Stimulated activated CD4-positive, alpha-beta T cell treated with anti-CD3 and anti-CD28 coated beads, TNF-alpha, amount 100 ng/mL, for 1 hour (primary cell): ENCODE measurements at regions not wholly inside any gene's neighbourhood (a gene's known extent, or its start where the extent isn't known, plus 50 kb on each side); places are given as distances from the start of the nearest gene placed in this dataset.
"Not testable (repeated sequence)": the region's sequence is repeated elsewhere in the genome, so short reads cannot be mapped to it uniquely, and the experiment has no call there.

Experiments
- DNase-seq, 3 donors: peaks; one replicate each; pipeline ENCODE4 v3.0.0-alpha.2; 2020; ENCODE audit warnings: low read depth in 3 of 3, low spot score in 1 of 3

- DNase-seq = no peak
Observed at GRCh38 chr6:134437376-134437775, 119.5 kb upstream of the SGK1 start.

- no peak for DNase-seq
Observed at GRCh38 chr6:134436950-134437349, 119.0 kb upstream of the SGK1 start.

DNA sequence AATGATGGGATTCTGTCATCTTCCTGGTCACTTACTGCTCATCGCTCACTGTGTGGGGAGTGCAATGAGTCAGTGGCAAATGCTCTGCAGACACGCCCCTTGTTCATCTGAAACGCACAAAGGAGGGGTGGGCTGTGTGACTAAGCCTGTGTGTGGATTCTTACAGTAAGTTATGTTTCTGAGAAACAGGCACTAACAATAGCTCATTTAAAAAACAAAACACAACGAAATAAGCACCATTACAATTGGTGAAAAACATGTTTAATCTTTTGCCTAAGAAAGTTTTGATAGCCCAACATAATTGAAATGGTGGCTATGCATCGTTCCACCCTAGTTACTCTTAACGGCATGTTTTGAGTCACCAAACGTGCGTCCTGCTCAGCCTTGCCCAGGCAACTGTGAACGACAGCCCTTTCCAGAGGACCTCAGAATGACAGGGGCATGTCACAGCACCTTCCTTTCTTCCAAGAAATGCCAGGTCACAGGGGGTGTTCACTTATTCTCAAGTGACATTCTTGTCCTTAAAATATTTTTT is 118.4 kb upstream of the SGK1 start:
- DNase-seq = peak in 2 of 3 donors; percentile 27 to 42

DNA sequence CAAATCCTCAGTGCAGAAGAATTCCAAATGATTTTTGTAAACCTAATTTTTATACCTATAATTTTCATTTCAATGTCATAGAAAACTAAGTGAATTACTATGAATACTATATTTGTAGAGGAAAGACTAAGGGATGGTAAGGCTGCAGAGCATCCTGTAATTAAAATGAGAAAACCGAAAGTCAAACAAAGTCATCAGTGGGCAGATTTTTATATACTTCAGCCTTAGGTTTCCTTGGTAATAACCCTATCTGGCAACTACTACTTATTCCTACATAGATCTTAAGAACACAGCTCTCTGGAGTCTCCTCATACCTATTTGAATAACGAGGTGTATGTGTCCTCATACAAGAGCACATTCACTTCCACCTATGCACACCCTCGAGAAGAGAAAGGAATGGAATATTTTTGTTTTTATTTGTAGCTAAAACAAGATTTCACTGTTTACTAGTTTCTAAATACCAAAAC is 117.9 kb upstream of the SGK1 start:
- no peak for DNase-seq

DNA sequence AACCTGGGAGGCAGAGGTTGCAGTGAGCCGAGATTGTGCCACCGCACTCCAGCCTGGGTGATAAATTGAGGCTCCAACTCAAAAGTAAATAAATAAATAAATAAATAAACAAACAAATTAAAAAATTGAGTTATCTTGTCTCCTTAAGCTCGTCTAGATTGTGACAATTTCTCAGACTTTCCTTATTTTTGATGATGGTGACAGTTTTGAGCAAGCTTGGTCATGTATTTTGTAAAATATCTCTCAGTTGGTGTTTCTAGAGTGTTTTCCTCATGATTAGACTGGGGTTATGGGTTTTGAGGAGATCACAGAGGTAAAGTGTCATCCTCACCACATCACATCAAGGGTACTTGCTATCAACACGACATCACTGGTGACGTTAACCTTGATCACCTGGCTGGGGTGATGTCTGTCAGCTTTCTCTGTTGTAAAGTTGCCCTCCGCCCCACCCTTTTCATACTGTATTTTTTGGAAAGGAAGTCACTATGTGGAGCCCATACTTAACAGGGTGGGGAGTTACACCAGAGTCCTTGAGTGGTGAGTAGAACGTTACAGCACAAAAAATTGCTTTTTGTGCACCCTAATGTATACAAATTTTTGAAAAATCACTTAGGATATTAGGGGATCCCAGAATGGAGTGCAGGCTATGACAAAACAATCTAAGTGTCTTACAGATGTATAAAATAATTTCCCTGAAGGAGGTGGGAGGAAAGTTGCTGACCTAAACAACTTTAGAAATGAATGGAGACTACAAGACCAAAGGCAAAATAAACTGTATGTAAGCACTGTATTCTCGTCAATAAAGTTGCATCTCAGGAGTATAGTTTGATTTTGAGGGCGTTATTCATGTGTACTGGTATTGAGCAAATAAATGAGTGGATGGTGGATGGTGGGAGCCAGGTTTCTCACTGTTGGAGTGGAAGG is 116.4 kb upstream of the SGK1 start:
- no peak for DNase-seq

DNA sequence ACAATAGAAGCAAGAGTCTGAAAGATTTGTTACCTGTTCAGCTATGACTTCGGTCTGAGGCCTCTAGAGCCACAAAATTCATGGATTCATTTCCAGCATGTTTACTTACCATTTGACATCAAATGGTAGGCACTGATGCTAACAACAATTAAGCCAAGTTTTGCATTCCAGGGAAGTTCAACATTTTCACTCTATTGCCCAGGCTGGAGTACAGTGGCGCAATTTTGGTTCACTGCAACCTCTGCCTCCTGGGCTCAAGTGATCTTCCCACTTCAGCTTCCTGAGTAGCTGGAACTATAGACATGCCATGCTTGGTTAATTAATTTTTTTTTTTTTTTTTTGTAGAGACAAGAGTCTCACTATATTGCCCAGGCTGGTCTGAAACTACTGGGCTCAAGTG is 114.1 kb upstream of the SGK1 start:
- no peak for DNase-seq

- no peak for DNase-seq
Observed at GRCh38 chr6:134431421-134431859, 113.5 kb upstream of the SGK1 start.

DNA sequence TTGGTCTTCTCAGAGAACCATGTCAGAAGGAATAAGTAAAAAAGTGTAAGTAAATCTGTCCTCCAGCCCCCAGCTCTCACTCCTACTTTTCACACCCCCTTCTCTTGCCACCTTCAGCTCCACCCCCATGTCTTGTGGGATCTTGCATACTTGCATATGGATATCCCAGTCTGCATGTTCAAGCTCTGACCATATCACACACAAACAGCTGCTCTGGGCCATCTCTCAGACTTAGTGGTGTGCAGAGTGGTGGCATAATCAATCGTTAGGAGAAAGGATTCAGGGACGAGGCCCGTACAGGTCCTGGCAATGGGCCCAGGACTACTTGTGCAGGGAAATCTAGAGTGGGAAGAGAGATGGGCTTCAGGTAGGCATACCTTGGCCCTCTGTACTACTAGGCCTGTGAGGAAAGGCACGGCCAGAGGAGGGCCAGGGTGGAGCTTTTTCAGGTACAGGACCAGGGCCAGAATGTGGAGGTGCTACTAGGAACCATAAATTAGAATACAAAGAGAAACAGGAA is 112.0 kb upstream of the SGK1 start:
- no peak for DNase-seq

DNA sequence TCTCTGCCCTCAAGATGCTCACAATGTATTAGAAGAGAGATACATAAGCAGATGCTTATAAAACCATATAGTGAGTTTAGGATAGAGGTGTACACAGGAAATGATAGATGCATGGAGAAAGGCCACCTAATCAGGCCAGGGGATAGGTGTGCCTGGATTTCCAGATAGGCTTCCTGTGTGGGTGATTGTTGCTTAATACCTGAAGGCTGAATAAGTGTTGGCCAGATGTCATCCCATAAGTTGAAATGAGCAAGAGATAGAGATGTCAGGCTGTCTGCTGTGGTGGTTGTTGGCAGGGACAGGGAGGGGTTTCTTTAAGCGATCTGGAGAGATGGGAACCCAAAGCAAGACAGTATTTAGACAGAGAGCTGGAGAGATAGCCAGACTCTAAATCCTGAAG is 109.8 kb upstream of the SGK1 start:
- DNase-seq = no peak

- DNase-seq = no peak
Observed at GRCh38 chr6:134426623-134427022, 108.7 kb upstream of the SGK1 start.

DNA sequence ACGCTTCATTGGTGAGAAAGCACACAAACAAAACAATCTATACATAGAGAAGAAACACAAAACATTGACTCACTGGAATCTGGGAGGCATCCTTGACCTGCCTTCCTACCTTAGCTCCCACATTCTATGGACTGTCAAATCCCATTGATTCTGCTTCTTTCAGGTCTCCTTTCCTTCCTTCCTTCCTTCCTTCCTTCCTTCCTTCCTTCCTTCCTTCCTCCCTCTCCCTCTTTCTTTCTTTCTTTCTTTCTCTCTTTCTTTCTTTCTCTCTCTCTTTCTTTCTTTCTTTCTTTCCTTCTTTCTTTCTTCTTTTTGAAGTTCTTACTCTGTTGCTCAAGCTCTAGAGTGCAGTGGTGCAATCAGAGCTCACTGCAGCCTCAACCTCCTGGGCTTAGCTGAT is 108.0 kb upstream of the SGK1 start:
- DNase-seq = not testable (repeated sequence)

DNA sequence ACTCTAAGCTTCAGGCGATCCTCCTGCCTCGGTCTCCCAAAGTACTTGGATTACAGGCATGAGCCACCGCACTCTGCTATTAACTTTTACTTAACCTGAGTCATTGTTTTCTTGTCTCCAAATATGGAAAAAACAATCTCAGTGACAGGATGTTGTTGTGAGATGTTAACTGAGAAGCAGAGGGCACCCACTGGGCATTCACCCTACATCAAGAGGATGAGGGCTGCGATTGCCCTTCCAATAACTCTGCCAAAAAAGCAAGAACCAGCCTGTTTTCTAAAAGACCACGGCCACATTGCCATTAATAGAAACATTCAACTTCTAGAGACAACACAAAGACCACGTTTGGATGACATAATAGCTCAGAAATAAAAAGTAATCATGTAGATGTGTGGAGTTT is 107.6 kb upstream of the SGK1 start:
- no peak for DNase-seq

DNA sequence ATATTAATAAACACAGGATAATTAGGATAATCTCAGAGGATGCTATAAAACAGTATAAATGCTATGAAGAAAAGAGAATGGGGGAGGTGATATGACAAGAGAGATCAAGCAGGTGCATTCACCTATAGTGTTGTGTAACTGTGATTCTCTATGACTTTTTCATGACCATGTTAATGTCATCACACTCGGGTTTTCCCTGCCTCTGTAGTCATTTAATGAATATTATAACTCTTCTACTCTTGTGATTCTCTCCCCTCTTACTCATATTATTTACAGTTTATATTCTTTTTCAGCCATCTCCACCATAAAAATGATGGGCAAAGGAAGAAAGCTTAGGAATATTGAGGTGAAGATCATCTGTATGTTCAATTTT is 106.9 kb upstream of the SGK1 start:
- no peak for DNase-seq

DNA sequence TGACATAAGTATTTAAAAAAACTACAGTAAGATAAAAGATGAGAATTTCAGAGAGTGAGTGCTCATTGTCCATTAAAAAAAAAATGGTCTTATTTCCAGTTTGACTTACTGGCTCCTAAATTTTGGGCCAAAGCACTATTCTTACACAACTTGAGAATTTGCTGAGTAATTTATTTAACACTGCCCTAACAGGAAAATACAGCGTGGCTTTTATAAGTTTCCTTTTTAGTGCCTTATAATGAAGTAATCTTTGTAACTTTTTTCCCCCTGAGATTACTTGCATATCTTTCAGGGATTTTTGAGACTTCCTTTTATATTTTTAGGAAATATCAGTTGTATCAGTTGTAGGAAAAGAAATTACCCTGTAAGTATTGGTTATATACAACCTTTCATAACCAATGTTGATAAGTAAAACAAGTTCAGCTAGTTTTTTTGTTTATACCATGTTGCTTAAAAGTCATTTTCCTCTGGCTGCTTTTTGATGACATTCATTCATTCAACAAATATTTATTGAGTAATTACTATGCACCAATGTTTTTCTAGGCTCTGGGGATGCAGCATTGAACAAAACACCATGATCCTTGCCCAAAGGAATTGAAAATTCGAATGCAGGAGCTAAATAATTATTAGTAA is 106.4 kb upstream of the SGK1 start:
- DNase-seq = no peak

GRCh38 chr6:134422426-134423231 is 104.7 kb upstream of the SGK1 start:
- DNase-seq = no peak

GRCh38 chr6:134421501-134421900 is 103.6 kb upstream of the SGK1 start:
- no peak for DNase-seq

- DNase-seq = no peak
Observed at GRCh38 chr6:134420614-134421181, 102.8 kb upstream of the SGK1 start.

GRCh38 chr6:134419716-134420115 is 101.8 kb upstream of the SGK1 start:
- no peak for DNase-seq

DNA sequence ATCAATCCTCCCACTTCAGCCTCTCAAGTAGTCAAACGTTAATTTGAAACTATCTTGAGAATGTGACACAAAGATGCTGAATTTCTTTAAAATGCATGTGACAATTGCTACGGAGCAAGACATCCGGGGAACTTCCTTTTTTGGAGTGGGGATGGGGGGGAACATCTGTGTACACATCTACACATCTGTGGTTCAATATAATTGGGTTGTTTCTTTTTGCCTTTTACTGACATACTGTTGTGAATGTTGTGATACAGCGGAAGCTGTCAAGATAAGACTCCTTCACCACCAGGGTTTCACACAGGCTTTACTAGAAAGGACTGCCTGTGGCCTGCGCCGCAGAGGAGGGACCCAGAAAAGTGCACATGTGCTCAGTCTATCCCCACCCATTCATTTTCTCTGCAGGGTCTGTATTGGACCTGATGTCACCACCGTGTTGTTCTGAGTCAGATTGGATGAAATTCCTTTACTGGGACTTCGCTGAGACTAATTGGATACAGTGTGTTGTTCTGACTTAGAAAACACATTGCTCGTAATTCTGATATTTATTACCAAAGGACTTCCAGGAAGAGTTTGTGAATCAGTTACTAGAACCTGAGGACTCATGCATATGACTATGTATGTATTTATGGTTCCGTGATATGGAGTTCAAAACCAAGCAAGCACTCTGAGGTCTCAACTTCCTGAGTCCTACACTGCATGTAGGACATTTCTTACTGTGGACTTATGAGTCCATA is 98.7 kb upstream of the SGK1 start:
- no peak for DNase-seq

DNA sequence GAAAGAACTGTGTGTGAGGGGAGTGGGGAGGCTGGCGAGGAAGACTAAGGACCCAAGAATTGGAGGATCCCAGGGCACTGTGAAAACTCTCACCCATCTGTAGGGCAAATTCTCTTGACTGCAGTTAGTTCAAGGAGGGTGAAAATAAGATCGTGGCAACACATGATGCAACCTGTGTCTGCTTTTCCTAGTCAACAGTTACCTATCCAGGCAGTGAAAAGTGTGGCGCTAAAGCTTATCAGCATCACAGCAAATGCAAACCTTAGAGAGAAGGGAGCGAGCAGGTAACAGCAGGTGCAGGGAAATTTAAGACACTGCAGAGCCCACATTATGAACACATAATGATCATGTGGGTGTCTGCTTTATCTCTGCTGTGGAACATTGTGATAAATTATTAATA is 97.7 kb upstream of the SGK1 start:
- no peak for DNase-seq
